ENCODE measurements at regions not wholly inside any gene's neighbourhood (a gene's known extent, or its start where the extent isn't known, plus 50 kb on each side); places are given as distances from the start of the nearest gene placed in this dataset.

DNA sequence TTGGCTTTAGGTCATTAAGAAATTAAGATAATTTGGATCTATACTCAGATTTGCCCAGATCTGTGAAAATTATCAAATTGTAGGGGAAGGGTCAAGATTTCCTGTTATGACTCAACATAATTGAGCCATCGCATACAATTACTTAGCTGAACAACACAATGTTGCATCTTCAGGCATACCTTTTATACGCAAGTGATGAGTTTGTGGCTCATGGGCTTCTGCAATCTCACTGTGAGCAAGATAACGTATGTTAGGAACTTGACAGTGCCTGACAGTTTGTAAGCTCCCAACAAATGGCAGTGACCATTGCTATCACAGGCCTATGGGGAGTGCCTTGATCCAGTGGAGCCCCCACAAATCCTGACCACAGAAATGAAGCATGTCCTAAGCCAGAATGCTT is 199.7 kb downstream of the BCAT1 start:
- no peak overlapping the region for H3K4me2 ChIP-seq
- DNase-seq (ENCODE audit: low spot score) = no peak
- H3K9me3 Mint-ChIP-seq = no peaks in the 10 kb centered on the region

DNA sequence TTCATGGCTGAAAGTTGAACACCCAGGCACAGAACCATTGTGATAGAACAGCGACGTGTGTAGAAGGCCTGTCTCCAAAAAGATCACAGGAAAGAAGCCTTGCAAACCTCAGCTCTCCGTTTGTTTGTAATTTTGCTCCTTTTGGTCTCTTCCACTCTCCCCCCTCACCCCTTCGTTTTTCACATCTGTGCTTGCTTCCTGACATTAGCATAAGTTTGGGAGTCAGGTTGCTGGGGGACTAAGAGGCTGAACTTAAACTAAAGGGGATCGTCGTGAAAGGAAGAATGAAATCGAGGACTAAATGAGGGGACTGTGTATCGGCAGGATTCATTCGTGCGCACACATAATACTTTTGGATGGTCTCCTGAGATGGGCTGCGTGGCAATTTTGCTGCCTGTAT is 200.6 kb downstream of the BCAT1 start:
- H3K79me2 ChIP-seq (ENCODE audit: low read depth) = no peaks in the 10 kb centered on the region
- no peak overlapping the region for H3K9ac ChIP-seq
- peaks cover 43% of the 10 kb centered on the region for H3K4me1 Mint-ChIP-seq
- no peaks in the 10 kb centered on the region for H3K9me3 Mint-ChIP-seq
- H2AFZ ChIP-seq (replicated peaks) = peak overlapping the region; percentile 90
- H3K4me1 ChIP-seq = peaks cover 30% of the 10 kb centered on the region
- no peaks in the 10 kb centered on the region for H3K27me3 Mint-ChIP-seq (ENCODE audit: insufficient read depth, low read depth)
- peak; percentile 7 for DNase-seq (ENCODE audit: low spot score)
- no peak overlapping the region for H3K27ac ChIP-seq
- no peak for TF ChIP-seq EZH2phosphoT487 (IDR thresholded peaks at IDR 0.05)
- TF ChIP-seq, protein P1, sequence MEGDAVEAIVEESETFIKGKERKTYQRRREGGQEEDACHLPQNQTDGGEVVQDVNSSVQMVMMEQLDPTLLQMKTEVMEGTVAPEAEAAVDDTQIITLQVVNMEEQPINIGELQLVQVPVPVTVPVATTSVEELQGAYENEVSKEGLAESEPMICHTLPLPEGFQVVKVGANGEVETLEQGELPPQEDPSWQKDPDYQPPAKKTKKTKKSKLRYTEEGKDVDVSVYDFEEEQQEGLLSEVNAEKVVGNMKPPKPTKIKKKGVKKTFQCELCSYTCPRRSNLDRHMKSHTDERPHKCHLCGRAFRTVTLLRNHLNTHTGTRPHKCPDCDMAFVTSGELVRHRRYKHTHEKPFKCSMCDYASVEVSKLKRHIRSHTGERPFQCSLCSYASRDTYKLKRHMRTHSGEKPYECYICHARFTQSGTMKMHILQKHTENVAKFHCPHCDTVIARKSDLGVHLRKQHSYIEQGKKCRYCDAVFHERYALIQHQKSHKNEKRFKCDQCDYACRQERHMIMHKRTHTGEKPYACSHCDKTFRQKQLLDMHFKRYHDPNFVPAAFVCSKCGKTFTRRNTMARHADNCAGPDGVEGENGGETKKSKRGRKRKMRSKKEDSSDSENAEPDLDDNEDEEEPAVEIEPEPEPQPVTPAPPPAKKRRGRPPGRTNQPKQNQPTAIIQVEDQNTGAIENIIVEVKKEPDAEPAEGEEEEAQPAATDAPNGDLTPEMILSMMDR (IDR thresholded peaks at IDR 0.05) = no peak
- no peak for TF ChIP-seq EZH2 (IDR thresholded peaks at IDR 0.05)
- no peak overlapping the region for H3K4me3 Mint-ChIP-seq
- no peak overlapping the region for H3K4me3 ChIP-seq
- H3K36me3 Mint-ChIP-seq = no peaks in the 10 kb centered on the region
- H3K27me3 ChIP-seq = no peaks in the 10 kb centered on the region
- peak overlapping the region; percentile 25 for H3K4me2 ChIP-seq
- no peaks in the 10 kb centered on the region for H3K9me3 ChIP-seq (ENCODE audit: low read depth)
- no peaks in the 10 kb centered on the region for H3K36me3 ChIP-seq
- no peaks in the 10 kb centered on the region for H4K20me1 ChIP-seq (ENCODE audit: low read depth)
- H3K27ac Mint-ChIP-seq = peak overlapping the region; percentile 79
- H3F3A ChIP-seq (ENCODE audit: low read depth) = no peaks in the 10 kb centered on the region

More for the DNA sequence above, 199.7 kb downstream of the BCAT1 start:
- H3K79me2 ChIP-seq (ENCODE audit: low read depth) = no peaks in the 10 kb centered on the region
- H4K20me1 ChIP-seq (ENCODE audit: low read depth) = no peaks in the 10 kb centered on the region
- TF ChIP-seq, protein P1 (IDR thresholded peaks at IDR 0.05) = no peak
- TF ChIP-seq EZH2 (IDR thresholded peaks at IDR 0.05) (no peak), EZH2phosphoT487 (IDR thresholded peaks at IDR 0.05) (no peak)
- H3K27me3 ChIP-seq = no peaks in the 10 kb centered on the region
- Mint-ChIP-seq H3K4me1 (peaks cover 43% of the 10 kb centered on the region), H3K27ac (no peak overlapping the region), H3K27me3 (ENCODE audit: insufficient read depth, low read depth) (no peaks in the 10 kb centered on the region), H3K4me3 (no peak overlapping the region), H3K36me3 (no peaks in the 10 kb centered on the region)
- H2AFZ ChIP-seq (replicated peaks) = no peak overlapping the region
- H3K27ac ChIP-seq = no peak overlapping the region
- H3K9ac ChIP-seq = no peak overlapping the region
- peaks cover 30% of the 10 kb centered on the region for H3K4me1 ChIP-seq
- H3K9me3 ChIP-seq (ENCODE audit: low read depth) = no peaks in the 10 kb centered on the region
- no peak overlapping the region for H3K4me3 ChIP-seq
- H3F3A ChIP-seq (ENCODE audit: low read depth) = no peaks in the 10 kb centered on the region
- no peaks in the 10 kb centered on the region for H3K36me3 ChIP-seq

DNA sequence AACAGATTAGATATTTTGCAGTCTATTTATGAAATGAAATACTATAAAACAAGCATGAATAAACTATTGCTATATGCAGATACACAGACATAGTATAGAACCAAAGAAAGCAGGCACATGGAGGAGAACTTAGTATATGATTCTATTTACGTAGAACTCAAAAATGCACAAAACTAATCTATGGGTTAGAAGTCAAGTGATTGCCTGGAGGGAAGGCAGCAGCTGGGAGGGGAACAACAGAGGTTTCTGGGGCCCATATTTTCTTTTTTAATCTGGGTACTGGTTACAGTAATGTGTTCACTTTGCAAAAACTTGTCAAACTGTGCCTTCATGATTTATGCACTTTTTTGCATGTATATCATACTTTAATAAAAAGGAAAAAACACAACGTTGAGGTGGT is 202.0 kb downstream of the BCAT1 start:
- Histone ChIP-seq H3F3A (ENCODE audit: low read depth) (no peaks in the 10 kb centered on the region), H3K9ac (no peak overlapping the region), H3K27me3 (no peaks in the 10 kb centered on the region), H3K4me3 (no peak overlapping the region), H3K36me3 (no peaks in the 10 kb centered on the region), H4K20me1 (ENCODE audit: low read depth) (no peaks in the 10 kb centered on the region), H3K4me1 (peaks cover 37% of the 10 kb centered on the region), H2AFZ (replicated peaks) (peak overlapping the region; percentile 39), H3K79me2 (ENCODE audit: low read depth) (no peaks in the 10 kb centered on the region), H3K9me3 (ENCODE audit: low read depth) (no peaks in the 10 kb centered on the region), H3K4me2 (no peak overlapping the region), H3K27ac (no peak overlapping the region)
- Mint-ChIP-seq H3K9me3 (no peaks in the 10 kb centered on the region), H3K36me3 (no peaks in the 10 kb centered on the region), H3K27me3 (ENCODE audit: insufficient read depth, low read depth) (no peaks in the 10 kb centered on the region), H3K27ac (no peak overlapping the region), H3K4me1 (peaks cover 48% of the 10 kb centered on the region), H3K4me3 (no peak overlapping the region)
- no peak for DNase-seq (ENCODE audit: low spot score)
- TF ChIP-seq, protein P1 (IDR thresholded peaks at IDR 0.05) = no peak
- no peak for TF ChIP-seq EZH2 (IDR thresholded peaks at IDR 0.05)
- TF ChIP-seq EZH2phosphoT487 (IDR thresholded peaks at IDR 0.05) = no peak

Measured in neural progenitor cell (in vitro differentiated cells).